ENCODE measurements at regions not wholly inside any gene's neighbourhood (a gene's known extent, or its start where the extent isn't known, plus 50 kb on each side); places are given as distances from the start of the nearest gene placed in this dataset.

DNA sequence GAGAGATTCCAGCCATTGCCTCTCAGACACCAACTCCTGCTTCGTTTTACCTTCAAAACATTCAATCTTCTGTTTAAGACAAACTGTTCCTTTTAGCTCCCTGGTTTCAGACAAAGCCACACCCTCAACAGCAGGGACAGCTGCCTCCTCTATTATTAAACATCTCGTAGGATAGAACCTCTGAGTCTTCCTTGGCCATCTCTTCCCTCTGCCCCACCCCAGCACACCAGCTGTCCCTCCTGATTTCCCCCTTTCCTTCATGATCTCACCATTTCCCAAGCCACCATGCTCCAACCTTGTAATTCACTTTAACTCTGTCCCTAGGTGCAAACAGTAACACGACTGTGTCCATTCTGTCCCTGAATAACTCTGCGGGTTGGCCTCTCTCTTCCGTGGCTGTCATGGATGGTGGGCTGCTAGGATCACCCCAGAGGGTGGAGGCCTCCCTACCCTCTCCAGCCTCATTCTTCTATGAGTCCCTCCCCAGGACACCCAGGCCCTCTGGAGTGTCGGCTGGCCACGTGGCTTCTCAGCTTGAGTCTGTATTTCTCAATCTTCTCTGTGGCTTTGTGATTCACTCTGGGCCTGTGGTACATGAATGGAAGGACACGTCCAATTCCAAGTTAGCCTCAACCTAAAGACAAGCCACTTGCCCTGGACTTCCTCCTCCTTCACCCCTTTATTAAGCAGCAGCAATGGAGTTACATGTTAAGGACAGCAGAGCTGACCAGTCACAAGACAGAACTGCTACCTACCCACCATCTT is 349.9 kb downstream of the FBXW7 start:
- TF ChIP-seq NFRKB (IDR thresholded peaks at IDR 0.05) (no peak), CTBP1 (IDR thresholded peaks at IDR 0.05; ENCODE audit: borderline replicate concordance) (no peak), L3MBTL2 (conservative IDR thresholded peaks at IDR 0.05) (no peak), FOXM1 (IDR thresholded peaks at IDR 0.05; ENCODE audit: borderline replicate concordance) (no peak), SUZ12 (IDR thresholded peaks at IDR 0.05) (no peak), FOXA1 (IDR thresholded peaks at IDR 0.05) (no peak)
